Type B pancreatic cell (in vitro differentiated cells): ENCODE measurements at regions not wholly inside any gene's neighbourhood (a gene's known extent, or its start where the extent isn't known, plus 50 kb on each side); places are given as distances from the start of the nearest gene placed in this dataset.
A peak's percentile ranks its signal among the peaks of the same experiment; 100 is the strongest.

ENCODE experiments used
- DNase-seq: peaks from one replicate; pipeline ENCODE4 v3.0.0; 2021; ENCODE audit warnings: mixed read lengths; ENCODE audit not compliant: unreplicated experiment; ENCODE audit errors: extremely low spot score
- H3K27ac Mint-ChIP-seq: 2 replicates; pipeline ENCODE4 v1.8.0; 2021; ENCODE audit warnings: mild to moderate bottlenecking, mixed read lengths
- H3K27me3 Mint-ChIP-seq: 2 replicates; pipeline ENCODE4 v1.8.0; 2021; ENCODE audit warnings: mixed read lengths
- H3K36me3 Mint-ChIP-seq: 2 replicates; pipeline ENCODE4 v1.8.0; 2021; ENCODE audit warnings: mixed read lengths
- H3K4me1 Mint-ChIP-seq: one replicate; pipeline ENCODE4 v1.8.0; 2021; ENCODE audit warnings: mixed read lengths; ENCODE audit not compliant: unreplicated experiment
- H3K4me3 Mint-ChIP-seq: 2 replicates; pipeline ENCODE4 v1.8.0; 2021; ENCODE audit warnings: mild to moderate bottlenecking, mixed read lengths
- H3K9me3 Mint-ChIP-seq: 2 replicates; pipeline ENCODE4 v1.8.0; 2021; ENCODE audit warnings: mixed read lengths
- TF ChIP-seq, protein P1 (sequence below): fragments of 200-600 bp; sonication (generic); conservative IDR thresholded peaks from 2 replicates; pipeline ENCODE4 v1.5.0; 2021; ENCODE audit warnings: antibody characterized with exemption, mild to moderate bottlenecking

DNA sequence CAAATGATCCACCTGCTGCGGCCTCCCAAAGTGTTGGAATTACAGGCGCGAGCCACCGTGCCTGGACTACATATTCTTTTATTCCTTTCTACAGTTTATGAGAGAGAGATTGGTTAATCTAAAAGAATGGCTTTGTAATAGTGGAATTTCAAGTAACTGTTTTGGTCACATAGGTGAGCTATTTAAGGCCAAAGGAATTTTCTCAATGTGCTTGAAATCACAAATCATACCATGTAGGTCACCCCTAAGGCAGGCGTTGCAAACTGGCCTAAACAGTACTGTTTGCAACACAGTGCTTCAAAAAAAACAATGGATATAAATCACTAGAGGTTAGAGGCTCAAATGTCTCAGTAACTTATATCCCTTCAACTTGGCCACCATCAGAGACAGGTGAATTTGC is 103.7 kb upstream of the PTPRR start:
- H3K27ac Mint-ChIP-seq = no peak overlapping the region
- H3K9me3 Mint-ChIP-seq = no peaks in the 10 kb centered on the region
- TF ChIP-seq, protein P1, sequence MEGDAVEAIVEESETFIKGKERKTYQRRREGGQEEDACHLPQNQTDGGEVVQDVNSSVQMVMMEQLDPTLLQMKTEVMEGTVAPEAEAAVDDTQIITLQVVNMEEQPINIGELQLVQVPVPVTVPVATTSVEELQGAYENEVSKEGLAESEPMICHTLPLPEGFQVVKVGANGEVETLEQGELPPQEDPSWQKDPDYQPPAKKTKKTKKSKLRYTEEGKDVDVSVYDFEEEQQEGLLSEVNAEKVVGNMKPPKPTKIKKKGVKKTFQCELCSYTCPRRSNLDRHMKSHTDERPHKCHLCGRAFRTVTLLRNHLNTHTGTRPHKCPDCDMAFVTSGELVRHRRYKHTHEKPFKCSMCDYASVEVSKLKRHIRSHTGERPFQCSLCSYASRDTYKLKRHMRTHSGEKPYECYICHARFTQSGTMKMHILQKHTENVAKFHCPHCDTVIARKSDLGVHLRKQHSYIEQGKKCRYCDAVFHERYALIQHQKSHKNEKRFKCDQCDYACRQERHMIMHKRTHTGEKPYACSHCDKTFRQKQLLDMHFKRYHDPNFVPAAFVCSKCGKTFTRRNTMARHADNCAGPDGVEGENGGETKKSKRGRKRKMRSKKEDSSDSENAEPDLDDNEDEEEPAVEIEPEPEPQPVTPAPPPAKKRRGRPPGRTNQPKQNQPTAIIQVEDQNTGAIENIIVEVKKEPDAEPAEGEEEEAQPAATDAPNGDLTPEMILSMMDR = no peak
- H3K27me3 Mint-ChIP-seq = no peaks in the 10 kb centered on the region
- DNase-seq = no peak
- no peaks in the 10 kb centered on the region for H3K36me3 Mint-ChIP-seq
- no peak overlapping the region for H3K4me3 Mint-ChIP-seq
- no peaks in the 10 kb centered on the region for H3K4me1 Mint-ChIP-seq

DNA sequence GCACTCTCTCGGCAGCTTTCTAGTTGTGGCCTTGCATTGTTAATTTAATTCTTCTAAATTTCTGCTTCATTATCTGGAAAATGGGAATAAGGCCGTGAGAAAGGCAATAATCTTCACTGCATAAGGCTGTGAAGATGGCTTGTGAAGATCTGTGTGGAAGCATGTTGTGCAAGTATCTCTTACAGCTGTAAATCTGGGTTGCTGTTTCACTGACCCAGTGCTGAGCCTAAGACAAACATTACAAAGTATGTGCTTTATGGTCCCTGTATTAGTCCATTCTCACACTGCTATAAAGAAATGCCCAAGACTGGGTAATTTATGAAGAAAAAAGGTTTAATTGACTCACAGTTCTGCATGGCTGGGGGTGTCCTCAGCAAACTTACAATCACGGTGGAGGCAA is 101.0 kb upstream of the PTPRR start:
- Mint-ChIP-seq H3K9me3 (no peaks in the 10 kb centered on the region), H3K36me3 (no peaks in the 10 kb centered on the region), H3K27ac (no peak overlapping the region), H3K4me3 (no peak overlapping the region), H3K27me3 (peaks cover 1% of the 10 kb centered on the region), H3K4me1 (no peaks in the 10 kb centered on the region)
- TF ChIP-seq, protein P1 = no peak
- DNase-seq = no peak

DNA sequence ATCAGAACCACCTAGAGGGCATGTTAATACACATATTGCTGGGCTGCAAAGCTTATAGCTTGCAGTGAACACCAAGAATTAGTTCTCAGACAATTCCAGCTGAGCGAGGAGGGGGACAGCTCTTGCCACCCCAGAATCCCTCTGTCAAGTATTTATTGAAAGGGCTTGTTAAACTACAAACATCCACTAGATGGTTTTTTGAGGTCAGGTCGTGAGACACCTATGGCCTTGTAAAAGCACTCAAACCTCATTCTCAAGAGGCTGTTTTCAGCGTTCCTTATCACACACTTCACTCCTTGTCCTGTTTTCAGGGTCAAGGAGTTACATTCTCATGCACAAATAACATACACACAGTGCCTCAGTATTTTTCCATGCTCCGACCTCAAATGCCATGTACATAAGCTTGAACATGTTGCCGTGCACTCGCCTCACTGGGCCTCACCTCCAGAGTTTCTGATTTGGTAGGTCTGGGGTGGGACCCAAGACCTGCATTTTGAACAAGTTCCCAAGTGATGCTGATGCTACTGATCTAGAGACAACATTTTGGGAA is 98.8 kb upstream of the PTPRR start:
- DNase-seq = no peak
- peaks cover 4% of the 10 kb centered on the region for H3K27me3 Mint-ChIP-seq
- H3K4me3 Mint-ChIP-seq = no peak overlapping the region
- H3K9me3 Mint-ChIP-seq = no peaks in the 10 kb centered on the region
- H3K4me1 Mint-ChIP-seq = no peaks in the 10 kb centered on the region
- TF ChIP-seq, protein P1 = no peak
- no peaks in the 10 kb centered on the region for H3K36me3 Mint-ChIP-seq
- no peak overlapping the region for H3K27ac Mint-ChIP-seq

DNA sequence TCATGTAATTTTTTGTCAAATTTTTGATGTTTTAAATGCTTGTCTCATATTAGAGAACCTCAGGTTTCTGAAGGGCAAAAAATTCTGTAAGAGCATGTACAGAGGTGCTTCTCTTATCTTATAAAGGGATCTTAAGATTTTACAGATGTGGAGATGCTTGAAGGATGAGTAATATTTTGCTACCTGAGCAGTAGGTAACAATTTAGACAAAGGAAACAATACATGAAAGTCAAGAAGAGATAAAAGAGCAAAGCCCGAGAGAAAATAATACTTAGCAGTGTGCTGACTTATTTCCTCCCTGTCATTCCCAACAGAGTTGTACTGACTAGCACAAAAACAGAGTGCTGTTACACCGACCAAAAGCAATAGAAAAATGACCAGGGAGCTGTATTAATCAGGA is 98.1 kb upstream of the PTPRR start:
- TF ChIP-seq, protein P1 = no peak
- H3K4me1 Mint-ChIP-seq = no peaks in the 10 kb centered on the region
- no peaks in the 10 kb centered on the region for H3K36me3 Mint-ChIP-seq
- no peak for DNase-seq
- H3K27ac Mint-ChIP-seq = no peak overlapping the region
- H3K9me3 Mint-ChIP-seq = no peaks in the 10 kb centered on the region
- no peak overlapping the region for H3K4me3 Mint-ChIP-seq
- peaks cover 4% of the 10 kb centered on the region for H3K27me3 Mint-ChIP-seq

DNA sequence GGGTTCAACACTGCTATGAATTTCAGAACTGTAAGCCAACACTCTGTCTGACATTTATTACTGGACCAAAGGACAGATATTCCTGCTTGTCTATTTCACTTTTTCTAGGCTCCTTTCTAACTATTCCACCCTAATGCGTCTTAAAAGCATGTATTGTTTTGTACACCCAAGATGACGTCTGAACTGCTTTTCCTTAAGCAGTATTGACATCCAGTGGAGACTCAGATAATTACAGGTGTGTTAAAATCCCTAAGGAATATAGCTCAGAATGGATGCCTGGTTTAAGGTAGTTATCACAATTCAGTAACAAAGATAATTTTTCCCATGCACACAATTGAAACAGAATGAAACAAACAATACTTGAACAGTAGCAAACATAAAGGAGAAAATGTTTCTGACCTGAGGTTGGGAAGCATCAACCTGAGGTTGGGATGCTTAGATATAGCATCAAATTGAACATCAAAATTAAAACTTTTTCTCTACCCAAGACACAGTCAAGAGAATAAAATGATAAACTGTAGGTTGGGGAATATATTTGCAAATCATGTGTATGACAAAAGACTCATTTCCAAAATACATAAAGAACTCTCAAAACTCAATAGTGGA is 93.7 kb upstream of the PTPRR start:
- TF ChIP-seq, protein P1 = peak; percentile 62
- no peaks in the 10 kb centered on the region for H3K4me1 Mint-ChIP-seq
- H3K27ac Mint-ChIP-seq = no peak overlapping the region
- no peak for DNase-seq
- H3K4me3 Mint-ChIP-seq = no peak overlapping the region
- no peaks in the 10 kb centered on the region for H3K9me3 Mint-ChIP-seq
- H3K27me3 Mint-ChIP-seq = peaks cover 4% of the 10 kb centered on the region
- H3K36me3 Mint-ChIP-seq = no peaks in the 10 kb centered on the region
